DOHH2 (cell line): ENCODE measurements at regions not wholly inside any gene's neighbourhood (a gene's known extent, or its start where the extent isn't known, plus 50 kb on each side); places are given as distances from the start of the nearest gene placed in this dataset.

Source experiments
- CTCF ChIP-seq: fragments of 200-600 bp; sonication (generic); IDR thresholded peaks from one replicate; pipeline ENCODE4 v1.5.1; 2014; ENCODE audit warnings: antibody characterized with exemption, mild to moderate bottlenecking, low read depth, low read length; ENCODE audit not compliant: poor library complexity, severe bottlenecking
- EZH2phosphoT487 ChIP-seq: fragments of 200-600 bp; sonication (generic); IDR thresholded peaks from 2 replicates; pipeline ENCODE4 v1.6.1; 2017; ENCODE audit warnings: borderline replicate concordance, mild to moderate bottlenecking, antibody characterized with exemption, low read length, moderate library complexity, mixed read lengths

- TF ChIP-seq CTCF, result no peak
- TF ChIP-seq EZH2phosphoT487, result no peak
Measured at GRCh38 chr1:173410133-173410793, 66.9 kb upstream of the PRDX6 start.
